ENCODE measurements at regions not wholly inside any gene's neighbourhood (a gene's known extent, or its start where the extent isn't known, plus 50 kb on each side); places are given as distances from the start of the nearest gene placed in this dataset.
A peak's percentile ranks its signal among the peaks of the same experiment; 100 is the strongest.

- no peak overlapping the region for H3K4me3 Mint-ChIP-seq
- peaks cover 0 to 5% of the 10 kb centered on the region in 2 donors for H3K27me3 Mint-ChIP-seq
- H3K4me1 Mint-ChIP-seq (ENCODE audit: low read depth in 2 of 2): no peaks in the 10 kb centered on the region
- no peak for DNase-seq (ENCODE audit: low spot score)
- no peak for ATAC-seq
- no peak overlapping the region for H3K27ac Mint-ChIP-seq
- H3K36me3 Mint-ChIP-seq: no peaks in the 10 kb centered on the region
- H3K9me3 Mint-ChIP-seq: no peaks in the 10 kb centered on the region
These were observed 665.8 kb downstream of the PLPP3 start for GRCh38 chr1:55913565-55913964.

GRCh38 chr1:55912438-55912837, 666.9 kb downstream of the PLPP3 start:
- no peak overlapping the region for H3K4me3 Mint-ChIP-seq
- DNase-seq (ENCODE audit: low spot score): no peak
- H3K27ac Mint-ChIP-seq: no peak overlapping the region
- peaks cover 0 to 3% of the 10 kb centered on the region in 2 donors for H3K27me3 Mint-ChIP-seq
- H3K9me3 Mint-ChIP-seq: no peaks in the 10 kb centered on the region
- ATAC-seq: peak in 1 of 2 donors; percentile 20
- no peaks in the 10 kb centered on the region for H3K4me1 Mint-ChIP-seq (ENCODE audit: low read depth in 2 of 2)
- H3K36me3 Mint-ChIP-seq: no peaks in the 10 kb centered on the region

GRCh38 chr1:55904541-55904940, 674.8 kb downstream of the PLPP3 start:
- ATAC-seq: no peak
- DNase-seq (ENCODE audit: low spot score): no peak
- Mint-ChIP-seq H3K4me1 (ENCODE audit: low read depth in 2 of 2) (no peaks in the 10 kb centered on the region), H3K4me3 (no peak overlapping the region), H3K27ac (no peak overlapping the region), H3K27me3 (peaks cover 0 to 3% of the 10 kb centered on the region in 2 donors), H3K9me3 (no peaks in the 10 kb centered on the region), H3K36me3 (no peaks in the 10 kb centered on the region)

GRCh38 chr1:55898181-55898580, 681.2 kb downstream of the PLPP3 start:
- no peak for ATAC-seq
- no peak for DNase-seq (ENCODE audit: low spot score)
- no peak overlapping the region for H3K27ac Mint-ChIP-seq
- H3K36me3 Mint-ChIP-seq: no peaks in the 10 kb centered on the region
- no peak overlapping the region for H3K4me3 Mint-ChIP-seq
- H3K9me3 Mint-ChIP-seq: no peaks in the 10 kb centered on the region
- H3K4me1 Mint-ChIP-seq (ENCODE audit: low read depth in 2 of 2): no peaks in the 10 kb centered on the region
- peaks cover 8 to 12% of the 10 kb centered on the region in 2 donors for H3K27me3 Mint-ChIP-seq

GRCh38 chr1:55896210-55896609, 681.0 kb upstream of the USP24 start:
- Mint-ChIP-seq H3K27me3 (peaks cover 8 to 31% of the 10 kb centered on the region in 2 donors), H3K4me3 (no peak overlapping the region), H3K36me3 (peaks cover 15% of the 10 kb centered on the region), H3K27ac (no peak overlapping the region), H3K9me3 (peaks cover 9% of the 10 kb centered on the region), H3K4me1 (ENCODE audit: low read depth in 2 of 2) (no peaks in the 10 kb centered on the region)
- no peak for ATAC-seq
- no peak for DNase-seq (ENCODE audit: low spot score)

- ATAC-seq (no peak), DNase-seq (ENCODE audit: low spot score) (no peak)
- H3K36me3 Mint-ChIP-seq: peaks cover 15% of the 10 kb centered on the region
- peaks cover 8 to 35% of the 10 kb centered on the region in 2 donors for H3K27me3 Mint-ChIP-seq
- H3K4me1 Mint-ChIP-seq (ENCODE audit: low read depth in 2 of 2): no peaks in the 10 kb centered on the region
- H3K27ac Mint-ChIP-seq: no peak overlapping the region
- no peak overlapping the region for H3K4me3 Mint-ChIP-seq
- H3K9me3 Mint-ChIP-seq: peaks cover 9% of the 10 kb centered on the region
These were observed 679.4 kb upstream of the USP24 start for GRCh38 chr1:55894521-55894920.

- no peak overlapping the region for H3K4me3 Mint-ChIP-seq
- peaks cover 10 to 35% of the 10 kb centered on the region in 2 donors for H3K27me3 Mint-ChIP-seq
- no peak overlapping the region for H3K27ac Mint-ChIP-seq
- H3K4me1 Mint-ChIP-seq (ENCODE audit: low read depth in 2 of 2): no peaks in the 10 kb centered on the region
- H3K9me3 Mint-ChIP-seq: peaks cover 9% of the 10 kb centered on the region
- no peak for ATAC-seq
- DNase-seq (ENCODE audit: low spot score): no peak
- H3K36me3 Mint-ChIP-seq: peaks cover 15% of the 10 kb centered on the region
These were observed 678.0 kb upstream of the USP24 start for GRCh38 chr1:55893155-55893554.

GRCh38 chr1:55888685-55889317, 673.6 kb upstream of the USP24 start:
- Mint-ChIP-seq H3K4me3 (no peak overlapping the region), H3K4me1 (ENCODE audit: low read depth in 2 of 2) (peaks cover 0 to 4% of the 10 kb centered on the region in 2 donors), H3K9me3 (peaks cover 9% of the 10 kb centered on the region), H3K27me3 (peaks cover 5 to 31% of the 10 kb centered on the region in 2 donors), H3K36me3 (peaks cover 15% of the 10 kb centered on the region), H3K27ac (no peak overlapping the region)
- no peak for ATAC-seq
- DNase-seq (ENCODE audit: low spot score): no peak

- Mint-ChIP-seq H3K27ac (no peak overlapping the region), H3K27me3 (peaks cover 8 to 20% of the 10 kb centered on the region in 2 donors), H3K9me3 (peaks cover 3% of the 10 kb centered on the region), H3K4me1 (ENCODE audit: low read depth in 2 of 2) (peaks cover 0 to 8% of the 10 kb centered on the region in 2 donors), H3K36me3 (peaks cover 5% of the 10 kb centered on the region), H3K4me3 (no peak overlapping the region)
- DNase-seq (ENCODE audit: low spot score) (no peak), ATAC-seq (no peak)
These were observed 671.9 kb upstream of the USP24 start for GRCh38 chr1:55886856-55887712.

- DNase-seq (ENCODE audit: low spot score) (no peak), ATAC-seq (no peak)
- Mint-ChIP-seq H3K4me3 (no peak overlapping the region), H3K36me3 (no peaks in the 10 kb centered on the region), H3K27me3 (peaks cover 8% of the 10 kb centered on the region in 2 donors), H3K27ac (no peak overlapping the region), H3K9me3 (no peaks in the 10 kb centered on the region), H3K4me1 (ENCODE audit: low read depth in 2 of 2) (peaks cover 0 to 8% of the 10 kb centered on the region in 2 donors)
These were observed 670.5 kb upstream of the USP24 start for GRCh38 chr1:55885619-55886018.

GRCh38 chr1:55882931-55883330, 667.8 kb upstream of the USP24 start:
- H3K4me1 Mint-ChIP-seq (ENCODE audit: low read depth in 2 of 2): peaks cover 0 to 8% of the 10 kb centered on the region in 2 donors
- no peaks in the 10 kb centered on the region for H3K9me3 Mint-ChIP-seq
- H3K36me3 Mint-ChIP-seq: no peaks in the 10 kb centered on the region
- H3K4me3 Mint-ChIP-seq: no peak overlapping the region
- H3K27me3 Mint-ChIP-seq: peaks cover 4 to 15% of the 10 kb centered on the region in 2 donors
- no peak overlapping the region for H3K27ac Mint-ChIP-seq
- no peak for DNase-seq (ENCODE audit: low spot score)
- ATAC-seq: no peak

- no peak for ATAC-seq
- H3K4me3 Mint-ChIP-seq: no peak overlapping the region
- no peaks in the 10 kb centered on the region for H3K36me3 Mint-ChIP-seq
- H3K4me1 Mint-ChIP-seq (ENCODE audit: low read depth in 2 of 2): peaks cover 0 to 4% of the 10 kb centered on the region in 2 donors
- H3K27ac Mint-ChIP-seq: no peak overlapping the region
- no peak for DNase-seq (ENCODE audit: low spot score)
- no peaks in the 10 kb centered on the region for H3K9me3 Mint-ChIP-seq
- peaks cover 3 to 8% of the 10 kb centered on the region in 2 donors for H3K27me3 Mint-ChIP-seq
These were observed 664.2 kb upstream of the USP24 start for GRCh38 chr1:55879346-55879745.

GRCh38 chr1:55877437-55878232, 662.5 kb upstream of the USP24 start:
- no peaks in the 10 kb centered on the region for H3K9me3 Mint-ChIP-seq
- H3K4me1 Mint-ChIP-seq (ENCODE audit: low read depth in 2 of 2): peaks cover 0 to 3% of the 10 kb centered on the region in 2 donors
- H3K27me3 Mint-ChIP-seq: peaks cover 3 to 13% of the 10 kb centered on the region in 2 donors
- ATAC-seq: no peak
- no peak for DNase-seq (ENCODE audit: low spot score)
- no peaks in the 10 kb centered on the region for H3K36me3 Mint-ChIP-seq
- H3K27ac Mint-ChIP-seq: no peak overlapping the region
- H3K4me3 Mint-ChIP-seq: no peak overlapping the region
